Smooth muscle cell (in vitro differentiated cells): ENCODE measurements at regions not wholly inside any gene's neighbourhood (a gene's known extent, or its start where the extent isn't known, plus 50 kb on each side); places are given as distances from the start of the nearest gene placed in this dataset.

ENCODE experiments used
- DNase-seq: peaks from one replicate; lab custom pipeline; 2025; ENCODE audit not compliant: unreplicated experiment; lab: John Stamatoyannopoulos, UW
- H2AFZ ChIP-seq: fragments of 200-600 bp; sonication (generic); 2 replicates; pipeline ENCODE4 v1.6.0; 2016; ENCODE audit warnings: antibody characterized with exemption, low read depth, mild to moderate bottlenecking
- H3F3A ChIP-seq: fragments of 200-600 bp; sonication (generic); 2 replicates; pipeline ENCODE4 v1.6.0; 2017; ENCODE audit warnings: antibody characterized with exemption, low read depth
- H3K27ac ChIP-seq: fragments of 200-600 bp; sonication (generic); 2 replicates; pipeline ENCODE4 v1.5.1; 2016; ENCODE audit warnings: low read depth, mild to moderate bottlenecking
- H3K27me3 ChIP-seq: fragments of 200-600 bp; sonication (generic); 2 replicates; pipeline ENCODE4 v1.6.1; 2016; ENCODE audit warnings: low read depth, mild to moderate bottlenecking
- H3K36me3 ChIP-seq: fragments of 200-600 bp; sonication (generic); 2 replicates; pipeline ENCODE4 v1.5.1; 2016; ENCODE audit warnings: low read depth
- H3K4me1 ChIP-seq: fragments of 200-600 bp; sonication (generic); 2 replicates; pipeline ENCODE4 v1.5.1; 2016; ENCODE audit warnings: low read depth
- H3K4me2 ChIP-seq: fragments of 200-600 bp; sonication (generic); 2 replicates; pipeline ENCODE4 v1.6.0; 2016; ENCODE audit warnings: mild to moderate bottlenecking
- H3K4me3 ChIP-seq: fragments of 200-600 bp; sonication (generic); 2 replicates; pipeline ENCODE4 v1.5.1; 2016; ENCODE audit warnings: mild to moderate bottlenecking
- H3K79me2 ChIP-seq: fragments of 200-600 bp; sonication (generic); 2 replicates; pipeline ENCODE4 v1.6.0; 2016; ENCODE audit warnings: low read depth, mild to moderate bottlenecking
- H3K9ac ChIP-seq: fragments of 200-600 bp; sonication (generic); 2 replicates; pipeline ENCODE4 v1.6.0; 2016; ENCODE audit warnings: low read depth
- H3K9me3 ChIP-seq: fragments of 200-600 bp; sonication (generic); replicated peaks from 2 replicates; pipeline ENCODE4 v1.5.1; 2016; ENCODE audit warnings: low read depth
- H4K20me1 ChIP-seq: fragments of 200-600 bp; sonication (generic); 2 replicates; pipeline ENCODE4 v1.6.0; 2016; ENCODE audit warnings: low read depth
- CTCF ChIP-seq: fragments of 200-600 bp; sonication (generic); IDR thresholded peaks from 2 replicates; pipeline ENCODE4 v1.5.1; 2017; ENCODE audit warnings: borderline replicate concordance, mild to moderate bottlenecking, antibody characterized with exemption; ENCODE audit not compliant: insufficient read depth, poor library complexity, severe bottlenecking
- WGBS: methylation state at CpG from one replicate; pipeline ENCODE4 v1.1.7; 2016; ENCODE audit warnings: low lambda C conversion rate; 5-methylcytosine and 5-hydroxymethylcytosine counted together

- H3K9me3 ChIP-seq: no peaks in the 10 kb centered on the region
- no peaks in the 10 kb centered on the region for H3K79me2 ChIP-seq
- H3K36me3 ChIP-seq: no peaks in the 10 kb centered on the region
- no peak overlapping the region for H3K4me3 ChIP-seq
- no peak overlapping the region for H3K27ac ChIP-seq
- H2AFZ ChIP-seq: no peak overlapping the region
- H3K9ac ChIP-seq: no peak overlapping the region
- H3K4me1 ChIP-seq: peaks cover 10% of the 10 kb centered on the region
- no peak for DNase-seq
- 65% methylated on average over 2 of the region's 2 CpGs for WGBS
- no peaks in the 10 kb centered on the region for H3K27me3 ChIP-seq
- TF ChIP-seq CTCF: no peak
- peak overlapping the region; percentile 18 for H3K4me2 ChIP-seq
- H3F3A ChIP-seq: no peaks in the 10 kb centered on the region
- no peaks in the 10 kb centered on the region for H4K20me1 ChIP-seq
Measured at GRCh38 chr3:76403556-76403955, 618.2 kb upstream of the ZNF717 start.

GRCh38 chr3:76405196-76405595 lies 619.8 kb upstream of the ZNF717 start:
- no peak overlapping the region for H3K4me2 ChIP-seq
- DNase-seq: no peak

GRCh38 chr3:76410762-76411281 lies 625.5 kb upstream of the ZNF717 start:
- H3K79me2 ChIP-seq: no peaks in the 10 kb centered on the region
- 80% methylated on average over 3 of the region's 3 CpGs for WGBS
- H3K9ac ChIP-seq: no peak overlapping the region
- no peak overlapping the region for H3K27ac ChIP-seq
- DNase-seq: no peak
- no peak overlapping the region for H3K4me2 ChIP-seq
- no peaks in the 10 kb centered on the region for H3K27me3 ChIP-seq
- no peaks in the 10 kb centered on the region for H3F3A ChIP-seq
- no peaks in the 10 kb centered on the region for H4K20me1 ChIP-seq
- H3K9me3 ChIP-seq: no peaks in the 10 kb centered on the region
- no peaks in the 10 kb centered on the region for H3K4me1 ChIP-seq
- H3K4me3 ChIP-seq: no peak overlapping the region
- no peak overlapping the region for H2AFZ ChIP-seq
- no peaks in the 10 kb centered on the region for H3K36me3 ChIP-seq
- no peak for TF ChIP-seq CTCF

More at GRCh38 chr3:76405196-76405595, 619.8 kb upstream of the ZNF717 start:
- no peaks in the 10 kb centered on the region for H3F3A ChIP-seq
- no peaks in the 10 kb centered on the region for H3K36me3 ChIP-seq
- 81% methylated on average over 1 of the region's 1 CpG for WGBS
- no peak overlapping the region for H3K27ac ChIP-seq
- no peak overlapping the region for H3K4me3 ChIP-seq
- no peaks in the 10 kb centered on the region for H3K9me3 ChIP-seq
- TF ChIP-seq CTCF: no peak
- no peak overlapping the region for H3K9ac ChIP-seq
- peaks cover 10% of the 10 kb centered on the region for H3K4me1 ChIP-seq
- H3K27me3 ChIP-seq: no peaks in the 10 kb centered on the region
- no peak overlapping the region for H2AFZ ChIP-seq
- H4K20me1 ChIP-seq: no peaks in the 10 kb centered on the region
- H3K79me2 ChIP-seq: no peaks in the 10 kb centered on the region

DNA sequence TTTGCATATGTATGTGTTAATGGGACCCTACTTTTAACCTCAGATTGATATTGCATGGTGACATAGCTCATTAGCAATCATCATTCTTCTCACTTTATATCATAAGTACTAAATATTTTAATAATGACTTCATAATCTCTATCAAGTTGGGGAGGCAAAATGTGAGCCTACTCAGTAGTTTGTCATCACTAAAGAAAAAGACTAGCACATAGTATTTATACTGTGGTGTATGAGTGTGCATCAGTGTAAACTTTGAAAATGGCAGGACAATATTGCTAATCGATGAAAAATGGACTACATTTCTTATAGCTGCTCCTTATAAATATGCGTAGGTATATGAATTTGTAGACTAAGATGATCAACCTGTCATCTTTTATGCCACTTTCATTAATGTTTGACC lies 624.5 kb upstream of the ROBO2 start:
- TF ChIP-seq CTCF: no peak
- Histone ChIP-seq H3K4me3 (no peak overlapping the region), H3K9ac (no peak overlapping the region), H3K4me1 (no peaks in the 10 kb centered on the region), H4K20me1 (no peaks in the 10 kb centered on the region), H3K9me3 (no peaks in the 10 kb centered on the region), H3K79me2 (no peaks in the 10 kb centered on the region), H3K4me2 (no peak overlapping the region), H3F3A (no peaks in the 10 kb centered on the region), H3K27me3 (no peaks in the 10 kb centered on the region), H3K36me3 (no peaks in the 10 kb centered on the region), H3K27ac (no peak overlapping the region), H2AFZ (no peak overlapping the region)
- WGBS: 98% methylated on average over 2 of the region's 2 CpGs
- no peak for DNase-seq
